B cell (primary cell): ENCODE measurements at regions not wholly inside any gene's neighbourhood (a gene's known extent, or its start where the extent isn't known, plus 50 kb on each side); places are given as distances from the start of the nearest gene placed in this dataset.

Experiments
- ATAC-seq: fragments of 200-7000 bp; cut with Tn5 transposase; one replicate; pipeline ENCODE4 v1.10.0; 2021; ENCODE audit warnings: low read depth, mild to moderate bottlenecking, moderate number of reproducible peaks, moderate library complexity
- CTCF ChIA-PET: fragments of 350-600 bp; sonication (Branson Sonifier 250); formaldehyde crosslinking; loops from one replicate; lab custom pipeline; 2021; ENCODE audit warnings: antibody characterized with exemption, inconsistent platforms; lab: Charles Lee
- POLR2A ChIA-PET: fragments of 350-600 bp; sonication (Branson Sonifier 250); formaldehyde crosslinking; loops from one replicate; lab custom pipeline; 2021; ENCODE audit warnings: antibody characterized with exemption; lab: Charles Lee
- DNase-seq: peaks from one replicate; pipeline ENCODE4 v3.0.0; 2013
- H2AFZ ChIP-seq: 2 replicates; pipeline ENCODE4 v1.6.1; 2012; ENCODE audit warnings: mild to moderate bottlenecking, low read depth, low read length; ENCODE audit not compliant: insufficient read depth, poor library complexity, severe bottlenecking
- H3K27ac ChIP-seq, 2 donors: 1 replicate in 1 of 2; 2 replicates in 1 of 2; pipeline ENCODE4 v1.5.1; 2012 to 2013; ENCODE audit warnings: low read length in 2 of 2, mild to moderate bottlenecking in 2 of 2, moderate library complexity in 1 of 2
- H3K27me3 ChIP-seq, 4 experiments: fragments of 200-600 bp in 1 of 4; sonication (generic) in 1 of 4; replicated peaks in 1 of 4; 1 replicate in 2 of 4; 2 replicates in 2 of 4; pipeline versions ENCODE4 v1.6.1 to v1.7.0; 2013 to 2016; ENCODE audit warnings: low read length in 3 of 4, mild to moderate bottlenecking in 2 of 4, mixed read lengths in 1 of 4, moderate library complexity in 1 of 4; ENCODE audit not compliant: insufficient read depth in 4 of 4, control insufficient read depth in 3 of 4; ENCODE audit errors: control extremely low read depth in 1 of 4
- H3K36me3 ChIP-seq, 2 experiments: replicated peaks in 1 of 2; 1 replicate in 1 of 2; 2 replicates in 1 of 2; pipeline versions ENCODE4 v1.6.1 to v1.7.1; 2013; ENCODE audit warnings: low read length in 1 of 2; ENCODE audit not compliant: insufficient read depth in 2 of 2, control insufficient read depth in 1 of 2; ENCODE audit errors: control extremely low read depth in 1 of 2, extremely low read depth in 1 of 2
- H3K4me1 ChIP-seq, 2 donors: fragments of 200-600 bp in 1 of 2; sonication (generic) in 1 of 2; 1 replicate in 1 of 2; 2 replicates in 1 of 2; pipeline versions ENCODE4 v1.5.1 to v1.6.1; 2013 to 2017; ENCODE audit warnings: low read length in 2 of 2; ENCODE audit not compliant: control insufficient read depth in 2 of 2, insufficient read depth in 2 of 2
- H3K4me2 ChIP-seq: replicated peaks from 2 replicates; pipeline ENCODE3; 2012; ENCODE audit warnings: mild to moderate bottlenecking, low read depth, low read length; ENCODE audit not compliant: poor library complexity, severe bottlenecking
- H3K4me3 ChIP-seq, 5 experiments: fragments of 200-600 bp in 1 of 5; sonication (generic) in 1 of 5; 1 replicate in 3 of 5; 2 replicates in 2 of 5; pipeline versions ENCODE4 v1.5.1 to v1.7.0; 2011 to 2016; ENCODE audit warnings: low read length in 4 of 5, mild to moderate bottlenecking in 4 of 5, low read depth in 2 of 5, control low read depth in 1 of 5, moderate library complexity in 1 of 5; ENCODE audit not compliant: insufficient read depth in 1 of 5; ENCODE audit errors: control extremely low read depth in 1 of 5, extremely low read depth in 1 of 5
- H3K79me2 ChIP-seq: fragments of 200-600 bp; sonication (generic); one replicate; pipeline ENCODE4 v1.6.0; 2016; ENCODE audit warnings: low read length; ENCODE audit not compliant: control insufficient read depth, insufficient read depth
- H3K9ac ChIP-seq: fragments of 200-600 bp; sonication (generic); 2 replicates; pipeline ENCODE4 v1.6.1; 2017; ENCODE audit warnings: mild to moderate bottlenecking, low read length, moderate library complexity
- H3K9me3 ChIP-seq, 3 donors: one replicate each; pipeline versions ENCODE4 v1.6.1 to v1.7.1; 2013; ENCODE audit warnings: low read length in 2 of 3; ENCODE audit not compliant: control insufficient read depth in 2 of 3, insufficient read depth in 1 of 3; ENCODE audit errors: control extremely low read depth in 1 of 3
- H4K20me1 ChIP-seq: 2 replicates; pipeline ENCODE4 v1.6.0; 2012; ENCODE audit warnings: mild to moderate bottlenecking, low read length; ENCODE audit not compliant: insufficient read depth, control insufficient read depth, poor library complexity, severe bottlenecking
- H3K27ac Mint-ChIP-seq: one replicate; pipeline ENCODE4 v1.8.0; 2021; ENCODE audit warnings: mixed read lengths
- H3K27me3 Mint-ChIP-seq: one replicate; pipeline ENCODE4 v1.8.0; 2021; ENCODE audit warnings: mixed read lengths
- H3K4me1 Mint-ChIP-seq: one replicate; pipeline ENCODE4 v1.8.0; 2021; ENCODE audit warnings: mixed read lengths
- H3K4me3 Mint-ChIP-seq: one replicate; pipeline ENCODE4 v1.8.0; 2021; ENCODE audit warnings: mixed read lengths
- H3K9me3 Mint-ChIP-seq: one replicate; pipeline ENCODE4 v1.8.0; 2022; ENCODE audit warnings: mixed read lengths; ENCODE audit not compliant: insufficient read depth
- CTCF ChIP-seq: fragments of 200-600 bp; IDR thresholded peaks from one replicate; pipeline ENCODE4 v1.8.0; 2022; ENCODE audit warnings: antibody characterized with exemption, mild to moderate bottlenecking
- EZH2 ChIP-seq: IDR thresholded peaks from 2 replicates; pipeline ENCODE4 v1.6.1; 2012; ENCODE audit warnings: borderline replicate concordance, low read depth, mild to moderate bottlenecking, moderate library complexity, low read length; ENCODE audit not compliant: insufficient read depth, poor library complexity, severe bottlenecking
- intact Hi-C: fragments of 100-400 bp; cut with micrococcal nuclease; formaldehyde crosslinking; loops from one replicate; pipeline ENCODE4 v1.10.0; 2022

GRCh38 chr4:167973513-167973912 is 118.8 kb upstream of the ANXA10 start:
- CTCF ChIA-PET: no interaction called here
- Histone ChIP-seq H3K9ac (no peak overlapping the region), H3K27me3 (no peaks in the 10 kb centered on the region), H2AFZ (no peak overlapping the region), H3K27ac (no peak overlapping the region), H3K4me2 (no peak overlapping the region), H3K4me3 (no peak overlapping the region), H3K79me2 (no peaks in the 10 kb centered on the region), H4K20me1 (no peaks in the 10 kb centered on the region), H3K4me1 (no peaks in the 10 kb centered on the region), H3K9me3 (peaks cover 1 to 3% (median 3%) of the 10 kb centered on the region in 3 donors), H3K36me3 (no peaks in the 10 kb centered on the region)
- H3K27ac Mint-ChIP-seq: no peak overlapping the region
- ATAC-seq (no peak), DNase-seq (no peak)
- intact Hi-C loops: no loop called here
- H3K27me3 Mint-ChIP-seq: no peaks in the 10 kb centered on the region
- no peaks in the 10 kb centered on the region for H3K4me1 Mint-ChIP-seq
- no peak overlapping the region for H3K4me3 Mint-ChIP-seq
- TF ChIP-seq CTCF: no peak
- TF ChIP-seq EZH2: no peak
- peaks cover 20% of the 10 kb centered on the region for H3K9me3 Mint-ChIP-seq
- POLR2A ChIA-PET: no interaction called here

- intact Hi-C loops: no loop called here
Measured at GRCh38 chr4:167985565-167985964, 106.8 kb upstream of the ANXA10 start.

More at GRCh38 chr4:167985565-167985964, 106.8 kb upstream of the ANXA10 start:
- DNase-seq: no peak
- no peak overlapping the region for H2AFZ ChIP-seq
- no peak overlapping the region for H3K9ac ChIP-seq
- no peak overlapping the region for H3K4me3 Mint-ChIP-seq
- no peak overlapping the region for H3K4me2 ChIP-seq
- no peaks in the 10 kb centered on the region for H3K4me1 Mint-ChIP-seq
- no peak overlapping the region for H3K4me3 ChIP-seq
- CTCF ChIA-PET: no interaction called here
- H4K20me1 ChIP-seq: no peaks in the 10 kb centered on the region
- H3K4me1 ChIP-seq: no peaks in the 10 kb centered on the region
- no peak overlapping the region for H3K27ac ChIP-seq
- ATAC-seq: no peak
- no peaks in the 10 kb centered on the region for H3K27me3 ChIP-seq
- no peaks in the 10 kb centered on the region for H3K36me3 ChIP-seq
- peaks cover 0 to 10% (median 0%) of the 10 kb centered on the region in 3 donors for H3K9me3 ChIP-seq
- no peak for TF ChIP-seq EZH2
- TF ChIP-seq CTCF: no peak
- peaks cover 2% of the 10 kb centered on the region for H3K9me3 Mint-ChIP-seq
- no peaks in the 10 kb centered on the region for H3K27me3 Mint-ChIP-seq
- POLR2A ChIA-PET: no interaction called here
- no peaks in the 10 kb centered on the region for H3K79me2 ChIP-seq
- H3K27ac Mint-ChIP-seq: no peak overlapping the region
